A549 (cell line): ENCODE measurements at regions not wholly inside any gene's neighbourhood (a gene's known extent, or its start where the extent isn't known, plus 50 kb on each side); places are given as distances from the start of the nearest gene placed in this dataset.

Experiments used
- CTCF ChIP-seq: fragments of >200 bp; sonication (Bioruptor Twin); formaldehyde crosslinking; IDR thresholded peaks from 3 replicates; pipeline ENCODE4 v1.5.1; 2016
- MAX ChIP-seq: IDR thresholded peaks from 2 replicates; pipeline ENCODE4 v1.6.1; 2012

- TF ChIP-seq MAX (no peak), CTCF (no peak)
Observed at GRCh38 chr9:85208666-85209065, 533.1 kb downstream of the AGTPBP1 start.
